ENCODE measurements at regions not wholly inside any gene's neighbourhood (a gene's known extent, or its start where the extent isn't known, plus 50 kb on each side); places are given as distances from the start of the nearest gene placed in this dataset.

- TF ChIP-seq ZNF462 (CRISPR knock-in tag; IDR thresholded peaks at IDR 0.05) = no peak
- TF ChIP-seq CTCF (conservative IDR thresholded peaks at IDR 0.05; ENCODE audit: low read depth in 2 of 2) = no peak
- TF ChIP-seq CREB1 (CRISPR knock-in tag; IDR thresholded peaks at IDR 0.05; ENCODE audit: low read depth) = no peak
- TF ChIP-seq EZH2 (IDR thresholded peaks at IDR 0.05; ENCODE audit: low read depth, unreplicated experiment) = no peak
- TF ChIP-seq ZNF331 (CRISPR knock-in tag; IDR thresholded peaks at IDR 0.05; ENCODE audit: low read depth) = no peak
Observed at GRCh38 chr15:35282965-35283496, 197.9 kb upstream of the NANOGP8 start (continued).

GRCh38 chr15:35281515-35281914 lies 196.4 kb upstream of the NANOGP8 start:
- H3K36me3 Mint-ChIP-seq (ENCODE audit: low read depth) = peaks cover 34% of the 10 kb centered on the region
- H3K9me3 Mint-ChIP-seq = peaks cover 41% of the 10 kb centered on the region
- H3K4me3 ChIP-seq = no peak overlapping the region
- peaks cover 3% of the 10 kb centered on the region; the same call in 1 of the 2 replicates for H3K36me3 ChIP-seq (ENCODE audit: insufficient read depth)
- peaks cover 14% of the 10 kb centered on the region; the same call in 1 of the 2 replicates for H3K9me2 ChIP-seq (ENCODE audit: insufficient read depth)
- no peak overlapping the region for H3K4me3 Mint-ChIP-seq
- peaks cover 4% of the 10 kb centered on the region for H3K27me3 Mint-ChIP-seq (ENCODE audit: insufficient read depth, low read depth, poor library complexity)
- no peak overlapping the region for H2AFZ ChIP-seq
- no peaks in the 10 kb centered on the region for H3F3A ChIP-seq (replicated peaks; ENCODE audit: low read depth)
- H3K27ac Mint-ChIP-seq = no peak overlapping the region
- no peaks in the 10 kb centered on the region for H3K27me3 ChIP-seq (ENCODE audit: insufficient read depth)
- no peaks in the 10 kb centered on the region for H4K20me1 ChIP-seq (replicated peaks; ENCODE audit: insufficient read depth)
- no peaks in the 10 kb centered on the region for H3K4me1 Mint-ChIP-seq
- H3K79me2 ChIP-seq (replicated peaks; ENCODE audit: insufficient read depth) = no peaks in the 10 kb centered on the region
- H3K4me1 ChIP-seq (ENCODE audit: insufficient read depth) = no peaks in the 10 kb centered on the region
- TF ChIP-seq ETS1 (IDR thresholded peaks at IDR 0.05) (no peak), JUNB (IDR thresholded peaks at IDR 0.05; ENCODE audit: unreplicated experiment) (no peak)
- H3K4me2 ChIP-seq = no peak overlapping the region
- DNase-seq (ENCODE audit: low spot score) (no peak), ATAC-seq (no peak)
- H3K27ac ChIP-seq (ENCODE audit: low read depth) = no peak overlapping the region
